ENCODE measurements at regions not wholly inside any gene's neighbourhood (a gene's known extent, or its start where the extent isn't known, plus 50 kb on each side); places are given as distances from the start of the nearest gene placed in this dataset.
A peak's percentile ranks its signal among the peaks of the same experiment; 100 is the strongest.
"Not testable (repeated sequence)": the region's sequence is repeated elsewhere in the genome, so short reads cannot be mapped to it uniquely, and the experiment has no call there.

DNA sequence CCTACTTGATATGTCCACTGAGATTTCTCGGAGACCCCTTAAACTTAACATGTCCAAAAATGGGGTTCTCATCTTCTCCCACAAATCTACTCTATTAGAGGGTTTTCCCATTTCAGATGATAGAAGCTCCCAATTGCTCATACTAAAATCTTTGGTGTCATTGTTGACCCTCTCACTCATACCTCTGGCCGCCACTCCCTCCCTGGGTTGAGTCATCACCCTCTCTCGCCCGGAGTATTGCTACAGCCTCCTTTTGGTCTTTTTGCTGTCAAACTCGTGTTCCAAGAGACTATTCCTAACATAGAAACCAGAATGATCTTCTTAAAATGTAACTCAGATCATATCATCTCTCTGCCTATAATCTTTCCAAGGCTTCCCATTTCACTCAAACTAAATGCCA lies 91.0 kb upstream of the GNAQ start:
- peak; percentile 29 for DNase-seq (ENCODE audit: low spot score)

DNA sequence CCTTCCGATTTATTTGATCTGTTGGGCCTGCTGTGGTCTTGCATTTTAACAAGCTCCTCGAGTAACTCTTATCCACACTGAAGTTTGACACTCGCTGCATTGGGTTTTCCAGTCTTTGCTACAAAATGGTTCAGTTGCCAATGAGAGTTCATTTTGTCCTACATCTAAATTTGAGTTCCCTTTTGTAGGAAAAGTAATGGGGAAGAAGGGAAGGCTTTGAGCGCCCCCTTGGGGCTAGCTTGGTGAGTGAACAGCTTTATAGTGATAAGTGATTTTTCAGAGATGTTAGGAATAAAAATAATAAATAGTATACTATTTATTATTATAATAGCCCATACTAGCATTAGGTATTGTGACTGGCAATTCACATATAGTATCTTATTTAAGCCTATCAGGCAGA lies 89.9 kb upstream of the GNAQ start:
- DNase-seq (ENCODE audit: low spot score): peak; percentile 69

DNA sequence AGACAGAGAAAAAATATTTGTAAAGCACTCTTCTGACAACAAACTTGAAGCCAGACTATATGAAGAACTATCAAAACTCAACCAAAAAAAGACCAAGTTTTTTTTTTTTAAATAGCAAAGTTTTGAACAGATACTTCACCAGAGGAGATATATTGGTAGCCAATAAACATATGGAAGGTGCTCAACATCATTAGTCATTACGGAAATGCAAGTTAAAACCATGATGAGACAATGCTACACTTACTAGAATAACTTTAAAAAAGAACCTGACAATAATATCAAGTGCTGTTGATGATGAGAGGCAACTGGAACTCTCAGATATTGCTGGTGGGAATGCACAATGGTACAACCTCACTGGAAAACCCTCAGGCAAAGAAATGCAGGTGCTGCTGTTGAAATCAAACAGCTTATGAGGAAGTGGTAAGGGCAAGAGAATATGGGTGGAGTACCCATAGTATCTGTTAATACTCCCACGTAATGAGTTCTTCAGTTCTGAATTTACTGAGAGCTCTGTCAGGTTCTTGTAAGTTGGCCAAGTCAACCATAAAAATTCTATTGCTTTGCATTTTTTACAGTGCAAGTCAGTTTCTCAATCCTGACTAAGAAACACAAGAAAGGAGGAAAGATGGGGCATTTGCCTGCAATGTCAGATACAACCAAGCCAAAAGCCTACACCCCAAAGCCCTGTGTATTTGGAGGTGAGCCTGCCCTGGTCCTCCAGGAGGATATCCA lies 87.3 kb upstream of the GNAQ start:
- peak; percentile 50 for DNase-seq (ENCODE audit: low spot score)

- peak; percentile 26 for DNase-seq (ENCODE audit: low spot score)
Observed at GRCh38 chr9:78115073-78115472, 83.5 kb upstream of the GNAQ start.

DNA sequence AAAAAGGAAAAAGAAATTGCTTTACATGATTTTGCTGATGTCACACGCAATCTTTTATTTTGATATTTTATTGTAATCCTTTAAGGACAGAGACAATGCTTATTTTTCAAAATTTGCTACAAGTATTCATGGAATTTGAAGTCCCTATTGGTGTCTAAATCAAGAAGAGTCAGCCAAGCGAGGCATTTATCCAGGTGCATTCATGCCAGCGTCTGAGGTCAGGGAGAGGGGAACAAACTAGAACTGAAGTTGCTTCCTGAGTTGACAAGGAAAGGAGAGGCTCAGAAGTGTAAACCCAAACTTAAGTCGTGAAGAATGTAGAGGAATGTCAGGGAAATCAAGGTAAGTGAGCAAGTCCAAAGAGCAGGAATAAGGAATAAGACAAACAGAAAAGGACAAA lies 83.0 kb upstream of the GNAQ start:
- no peak for DNase-seq (ENCODE audit: low spot score)

DNA sequence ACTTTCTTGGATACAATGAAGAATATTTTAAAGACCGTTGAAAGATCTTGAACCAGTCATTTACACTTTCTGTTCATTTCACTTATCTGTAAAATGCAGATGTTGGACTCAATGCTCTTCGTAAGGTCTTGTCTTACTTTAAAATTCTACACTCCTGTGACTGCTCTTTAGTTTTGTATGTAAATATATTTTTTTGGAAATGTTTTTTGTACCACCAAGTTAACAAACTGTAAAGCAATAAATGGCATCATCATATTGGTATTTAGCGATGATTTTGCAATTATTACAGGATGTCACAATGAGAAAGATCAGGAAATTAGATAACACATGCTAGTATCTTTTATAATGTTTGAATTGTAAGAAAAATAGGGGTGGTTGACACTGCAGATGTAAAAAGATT lies 80.8 kb upstream of the GNAQ start:
- no peak for DNase-seq (ENCODE audit: low spot score)

- DNase-seq (ENCODE audit: low spot score): no peak
Observed at GRCh38 chr9:78112004-78112403, 80.4 kb upstream of the GNAQ start.

DNA sequence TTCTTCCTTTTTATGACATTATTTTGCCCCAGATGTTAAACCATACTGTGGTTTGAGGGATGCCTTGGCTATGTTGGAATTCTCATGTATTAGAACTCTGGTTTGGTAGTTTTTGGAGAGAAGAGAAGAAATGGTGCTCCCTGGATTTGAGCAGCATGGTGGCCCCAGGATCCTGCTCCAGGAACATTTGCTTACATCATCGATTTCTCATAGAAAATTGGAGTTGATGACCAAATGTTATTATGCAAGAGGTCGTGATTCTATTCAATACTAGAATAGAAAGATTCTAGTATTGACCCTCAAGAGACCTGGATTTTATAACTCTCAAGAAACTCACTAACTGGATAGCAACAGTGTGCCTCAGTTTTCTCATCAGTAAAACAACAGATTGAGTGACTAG lies 77.5 kb upstream of the GNAQ start:
- no peak for DNase-seq (ENCODE audit: low spot score)

- DNase-seq (ENCODE audit: low spot score): not testable (repeated sequence)
Observed at GRCh38 chr9:78106586-78106985, 75.0 kb upstream of the GNAQ start.

DNA sequence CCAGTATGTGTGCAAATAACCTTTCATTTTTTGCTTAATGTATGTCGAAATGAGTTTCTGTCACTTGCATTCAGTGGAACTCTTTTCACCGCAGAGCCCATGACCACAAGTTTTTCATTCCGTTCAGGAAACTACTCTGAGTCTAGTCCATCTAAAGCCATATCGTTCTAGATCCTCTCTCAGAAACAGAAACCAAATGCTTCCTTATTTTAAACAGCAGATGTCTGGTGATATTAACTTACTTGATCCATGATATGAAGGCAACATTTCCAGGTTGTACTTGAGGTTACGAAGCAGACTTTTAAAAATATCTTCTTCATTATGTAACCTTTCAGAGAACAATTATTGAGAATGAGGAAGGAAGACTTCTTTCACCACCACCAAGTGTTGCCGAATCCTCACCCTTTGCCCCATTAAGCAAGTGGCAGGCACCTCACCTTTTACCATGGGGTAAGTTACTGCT lies 72.4 kb upstream of the GNAQ start:
- no peak for DNase-seq (ENCODE audit: low spot score)

DNA sequence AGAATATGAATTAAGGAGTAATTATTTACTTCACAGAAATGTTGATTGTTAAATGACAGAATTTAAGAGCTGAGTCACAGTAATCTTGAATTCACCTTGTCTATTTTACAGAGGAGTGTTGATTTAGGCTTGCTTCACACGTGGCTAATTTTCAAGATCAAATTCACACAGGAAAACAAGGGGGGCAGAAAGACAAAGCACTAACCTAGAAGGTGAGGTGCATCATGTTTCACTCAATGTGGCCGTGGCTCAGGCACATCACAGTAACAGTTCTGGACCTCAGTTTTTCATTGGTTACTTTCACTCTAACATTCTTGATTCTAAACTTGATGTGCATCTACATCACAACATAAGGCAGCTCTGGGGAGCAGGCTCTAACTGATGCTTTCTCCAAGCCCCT lies 69.6 kb upstream of the GNAQ start:
- no peak for DNase-seq (ENCODE audit: low spot score)

DNA sequence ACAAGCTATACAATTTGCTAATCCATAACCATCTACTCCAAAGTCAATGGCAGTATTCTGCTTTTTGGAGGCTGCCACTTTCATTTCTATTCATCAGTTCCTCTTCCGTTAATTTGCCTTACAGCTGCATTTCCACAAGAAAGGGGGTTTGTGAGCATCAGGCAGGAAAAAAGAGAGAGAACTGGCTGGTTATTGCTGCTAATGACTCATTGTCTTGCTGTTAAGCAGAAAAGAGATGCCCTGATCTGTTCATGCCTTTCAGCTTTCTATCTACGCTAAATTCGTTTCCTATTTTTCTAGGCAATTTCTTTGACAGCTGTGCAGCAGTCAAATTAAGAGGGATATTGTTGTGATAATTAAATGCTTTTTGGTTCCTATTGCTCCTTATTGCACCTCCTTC lies 65.9 kb upstream of the GNAQ start:
- no peak for DNase-seq (ENCODE audit: low spot score)

DNA sequence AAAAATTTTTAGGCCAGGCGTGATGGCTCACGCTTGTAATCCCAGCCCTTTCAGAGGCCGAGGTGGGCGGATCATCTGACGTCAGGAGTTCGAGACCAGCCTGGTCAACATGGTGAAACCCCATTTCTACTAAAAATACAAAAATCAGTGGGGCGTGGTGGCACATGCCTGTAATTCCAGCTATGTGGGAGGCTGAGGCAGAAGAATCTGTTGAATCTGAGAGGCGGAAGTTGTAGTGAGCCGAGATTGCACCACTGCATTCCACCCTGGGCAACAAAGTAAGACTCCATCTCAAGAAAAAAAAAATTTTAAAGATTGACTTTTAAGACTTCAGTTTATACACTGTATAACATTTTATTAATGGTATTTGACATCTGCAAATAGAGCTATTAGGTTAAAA lies 60.1 kb upstream of the GNAQ start:
- DNase-seq (ENCODE audit: low spot score): no peak

DNA sequence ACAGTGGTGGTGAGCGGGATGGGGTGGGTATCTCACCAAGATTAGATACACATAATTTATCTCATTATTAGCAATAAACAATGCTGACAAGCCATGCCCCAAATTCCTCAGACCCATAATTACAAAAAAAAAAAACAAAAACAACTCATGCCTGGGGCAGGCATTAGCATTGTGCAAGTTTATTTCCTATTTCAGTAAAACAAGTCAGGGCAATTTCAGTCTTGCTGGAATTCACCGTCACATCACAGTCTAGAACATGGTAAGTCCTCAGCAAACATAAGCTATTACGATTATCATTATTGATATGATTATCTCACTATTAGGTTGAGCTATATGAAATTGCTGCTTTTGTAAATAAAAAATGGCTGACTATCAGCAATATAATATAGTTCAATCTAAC lies 57.5 kb upstream of the GNAQ start:
- no peak for DNase-seq (ENCODE audit: low spot score)

DNA sequence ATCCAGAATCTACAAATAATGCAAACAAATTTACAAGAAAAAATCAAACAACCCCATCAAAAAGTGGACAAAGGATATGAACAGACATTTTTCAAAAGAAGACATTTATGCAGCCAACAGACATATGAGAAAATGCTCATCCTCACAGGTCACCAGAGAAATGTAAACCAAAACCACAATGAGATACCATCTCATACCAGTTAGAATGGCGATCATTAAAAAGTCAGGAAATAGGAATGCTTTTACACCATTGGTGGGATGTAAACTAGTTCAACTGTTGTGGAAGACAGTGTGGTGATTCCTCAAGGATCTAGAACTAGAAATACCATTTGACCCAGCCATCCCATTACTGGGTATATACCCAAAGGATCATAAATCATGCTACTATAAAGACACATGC lies 56.6 kb upstream of the GNAQ start:
- DNase-seq (ENCODE audit: low spot score): not testable (repeated sequence)
